Gastroesophageal sphincter (tissue), 3 donors: ENCODE measurements at regions not wholly inside any gene's neighbourhood (a gene's known extent, or its start where the extent isn't known, plus 50 kb on each side); places are given as distances from the start of the nearest gene placed in this dataset.

ENCODE experiments used
- EP300 ChIP-seq: sonication (generic); formaldehyde crosslinking; IDR thresholded peaks from one replicate; pipeline ENCODE4 v1.6.1; 2017; ENCODE audit warnings: antibody characterized with exemption, mild to moderate bottlenecking
- POLR2A ChIP-seq, 2 donors: fragments of 450-650 bp; IDR thresholded peaks; one replicate each; pipeline ENCODE4 v1.6.1; 2017; ENCODE audit warnings: antibody characterized with exemption in 2 of 2, mild to moderate bottlenecking in 2 of 2, moderate library complexity in 1 of 2
- POLR2AphosphoS5 ChIP-seq: sonication (generic); formaldehyde crosslinking; IDR thresholded peaks from one replicate; pipeline ENCODE4 v1.6.1; 2017; ENCODE audit warnings: antibody characterized with exemption
- TF ChIP-seq, protein P1 (sequence below), 4 experiments: fragments of 200-600 bp in 2 of 4; fragments of 450-650 bp in 2 of 4; sonication (generic) in 1 of 4; IDR thresholded peaks; one replicate each; pipeline ENCODE4 v1.5.1; 2017 to 2019; ENCODE audit warnings: antibody characterized with exemption in 4 of 4, mild to moderate bottlenecking in 2 of 4, moderate library complexity in 2 of 4

DNA sequence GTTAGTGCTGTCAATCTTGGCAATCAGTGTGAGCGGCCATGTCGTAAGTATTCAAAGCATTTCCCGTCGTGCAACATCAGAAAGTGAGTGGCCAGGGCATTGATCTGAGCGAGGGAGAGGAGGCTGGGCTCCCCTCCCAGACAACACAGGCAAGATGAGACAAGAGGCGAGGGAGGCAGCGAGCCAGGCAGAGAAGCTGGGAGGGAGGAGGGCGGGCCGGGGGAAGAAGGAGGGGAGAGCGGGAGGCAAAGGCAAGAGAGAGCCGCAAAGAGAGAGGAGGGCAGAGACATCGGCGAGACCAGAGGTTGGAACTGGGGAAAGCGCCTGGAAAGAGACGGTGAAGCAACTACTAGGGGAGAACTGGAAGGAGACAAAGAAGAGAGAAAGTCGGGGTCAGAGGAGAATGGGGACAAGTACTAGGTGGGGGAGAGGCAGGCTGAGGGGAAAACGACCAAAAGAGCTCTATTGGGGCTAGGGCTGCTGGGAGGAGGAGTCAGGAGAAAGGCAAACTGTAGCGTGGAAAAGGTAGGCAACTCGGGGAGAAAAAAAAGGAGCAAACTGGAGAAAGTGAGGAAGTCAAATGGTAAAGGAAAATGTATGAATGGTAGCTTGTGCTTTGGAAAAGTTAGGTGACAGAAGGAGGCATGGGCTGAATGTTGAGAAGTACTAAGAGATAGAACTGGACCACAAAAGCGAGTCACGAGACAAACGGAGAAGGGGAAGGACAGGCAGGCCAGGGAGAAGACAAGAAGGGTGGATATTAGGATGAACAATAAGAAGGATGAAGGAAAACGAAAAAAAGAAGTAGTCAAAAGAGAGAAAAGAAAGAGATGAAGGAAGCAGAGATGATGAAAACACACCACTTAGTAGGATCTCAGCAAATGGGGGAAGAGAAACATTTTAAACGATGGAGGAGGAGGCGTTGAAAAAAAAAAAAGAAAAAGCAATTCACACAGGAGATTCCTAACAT lies 130.5 kb upstream of the C11orf58 start:
- TF ChIP-seq POLR2A (IDR thresholded peaks at IDR 0.05) (no peak), EP300 (no peak), POLR2AphosphoS5 (peak; percentile 72)
- TF ChIP-seq, protein P1, sequence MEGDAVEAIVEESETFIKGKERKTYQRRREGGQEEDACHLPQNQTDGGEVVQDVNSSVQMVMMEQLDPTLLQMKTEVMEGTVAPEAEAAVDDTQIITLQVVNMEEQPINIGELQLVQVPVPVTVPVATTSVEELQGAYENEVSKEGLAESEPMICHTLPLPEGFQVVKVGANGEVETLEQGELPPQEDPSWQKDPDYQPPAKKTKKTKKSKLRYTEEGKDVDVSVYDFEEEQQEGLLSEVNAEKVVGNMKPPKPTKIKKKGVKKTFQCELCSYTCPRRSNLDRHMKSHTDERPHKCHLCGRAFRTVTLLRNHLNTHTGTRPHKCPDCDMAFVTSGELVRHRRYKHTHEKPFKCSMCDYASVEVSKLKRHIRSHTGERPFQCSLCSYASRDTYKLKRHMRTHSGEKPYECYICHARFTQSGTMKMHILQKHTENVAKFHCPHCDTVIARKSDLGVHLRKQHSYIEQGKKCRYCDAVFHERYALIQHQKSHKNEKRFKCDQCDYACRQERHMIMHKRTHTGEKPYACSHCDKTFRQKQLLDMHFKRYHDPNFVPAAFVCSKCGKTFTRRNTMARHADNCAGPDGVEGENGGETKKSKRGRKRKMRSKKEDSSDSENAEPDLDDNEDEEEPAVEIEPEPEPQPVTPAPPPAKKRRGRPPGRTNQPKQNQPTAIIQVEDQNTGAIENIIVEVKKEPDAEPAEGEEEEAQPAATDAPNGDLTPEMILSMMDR (IDR thresholded peaks at IDR 0.05), result no peak
